ENCODE measurements at regions not wholly inside any gene's neighbourhood (a gene's known extent, or its start where the extent isn't known, plus 50 kb on each side); places are given as distances from the start of the nearest gene placed in this dataset.
"Not testable (repeated sequence)": the region's sequence is repeated elsewhere in the genome, so short reads cannot be mapped to it uniquely, and the experiment has no call there.

DNA sequence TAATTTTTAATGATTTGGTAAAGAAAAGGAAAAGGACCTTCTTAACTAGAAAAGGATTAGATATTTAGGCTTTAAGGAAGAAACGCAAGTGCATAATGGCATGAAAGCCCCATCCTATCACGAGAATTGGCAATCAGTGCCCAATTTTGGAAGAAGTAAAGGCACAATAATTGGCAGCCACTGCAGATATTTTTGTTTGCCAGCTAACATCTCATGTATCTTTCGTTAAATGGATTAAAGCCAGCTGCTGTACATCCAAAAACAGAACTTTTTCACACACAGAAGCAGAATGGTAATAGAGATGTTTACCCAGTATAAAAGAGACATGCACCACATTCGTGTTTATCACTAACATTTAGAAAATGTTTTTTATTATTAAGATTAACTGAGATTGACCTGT lies 180.3 kb downstream of the C6orf118 start:
- no peaks in the 10 kb centered on the region for H3K79me2 ChIP-seq (ENCODE audit: control insufficient read depth, insufficient read depth, low read length)
- TF ChIP-seq, protein P1, sequence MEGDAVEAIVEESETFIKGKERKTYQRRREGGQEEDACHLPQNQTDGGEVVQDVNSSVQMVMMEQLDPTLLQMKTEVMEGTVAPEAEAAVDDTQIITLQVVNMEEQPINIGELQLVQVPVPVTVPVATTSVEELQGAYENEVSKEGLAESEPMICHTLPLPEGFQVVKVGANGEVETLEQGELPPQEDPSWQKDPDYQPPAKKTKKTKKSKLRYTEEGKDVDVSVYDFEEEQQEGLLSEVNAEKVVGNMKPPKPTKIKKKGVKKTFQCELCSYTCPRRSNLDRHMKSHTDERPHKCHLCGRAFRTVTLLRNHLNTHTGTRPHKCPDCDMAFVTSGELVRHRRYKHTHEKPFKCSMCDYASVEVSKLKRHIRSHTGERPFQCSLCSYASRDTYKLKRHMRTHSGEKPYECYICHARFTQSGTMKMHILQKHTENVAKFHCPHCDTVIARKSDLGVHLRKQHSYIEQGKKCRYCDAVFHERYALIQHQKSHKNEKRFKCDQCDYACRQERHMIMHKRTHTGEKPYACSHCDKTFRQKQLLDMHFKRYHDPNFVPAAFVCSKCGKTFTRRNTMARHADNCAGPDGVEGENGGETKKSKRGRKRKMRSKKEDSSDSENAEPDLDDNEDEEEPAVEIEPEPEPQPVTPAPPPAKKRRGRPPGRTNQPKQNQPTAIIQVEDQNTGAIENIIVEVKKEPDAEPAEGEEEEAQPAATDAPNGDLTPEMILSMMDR (optimal IDR thresholded peaks at IDR 0.05 in 1 of 3, IDR thresholded peaks at IDR 0.05 in 1 of 3, conservative IDR thresholded peaks at IDR 0.05 in 1 of 3; ENCODE audit: extremely low read depth in 1 of 3, insufficient read depth in 2 of 3, low read length in 3 of 3): no peak
- TF ChIP-seq EZH2 (IDR thresholded peaks at IDR 0.05; ENCODE audit: low read length): no peak
- dilution Hi-C loops (cut with MboI; ENCODE audit: extremely low pct_ligation_motif_present, low sequenced_read_pairs): no loop called here
- H2AFZ ChIP-seq (ENCODE audit: control insufficient read depth, low read length): no peak overlapping the region
- no peaks in the 10 kb centered on the region for H3K9me3 ChIP-seq (ENCODE audit: control insufficient read depth, low read depth, low read length)
- no peaks in the 10 kb centered on the region for H3K36me3 ChIP-seq (ENCODE audit: control insufficient read depth in 2 of 2, extremely low read depth in 1 of 2, insufficient read depth in 2 of 2, low read length in 2 of 2)
- no peaks in the 10 kb centered on the region for H3K27me3 ChIP-seq (ENCODE audit: control insufficient read depth, extremely low read depth, insufficient read depth, low read length)
- no peak overlapping the region for H3K27ac ChIP-seq (ENCODE audit: control insufficient read depth, insufficient read depth, low read length)
- H3K9ac ChIP-seq (ENCODE audit: control insufficient read depth, extremely low read depth, insufficient read depth, low read length): no peak overlapping the region
- no peaks in the 10 kb centered on the region for H3K9me1 ChIP-seq (ENCODE audit: control insufficient read depth, extremely low read depth, insufficient read depth, low read length)
- no peak for FAIRE-seq
- no peaks in the 10 kb centered on the region for H3K4me1 ChIP-seq (ENCODE audit: control insufficient read depth, extremely low read depth, insufficient read depth, low read length)
- H4K20me1 ChIP-seq (ENCODE audit: control insufficient read depth, extremely low read depth, insufficient read depth, low read length): no peaks in the 10 kb centered on the region
- no peak overlapping the region for H3K4me2 ChIP-seq (ENCODE audit: control insufficient read depth, extremely low read depth, insufficient read depth, low read depth, low read length)
- no peak for DNase-seq (ENCODE audit: low read depth, low spot score)
- no peak overlapping the region for H3K4me3 ChIP-seq (ENCODE audit: control insufficient read depth in 2 of 3, extremely low read depth in 1 of 3, insufficient read depth in 2 of 3, low read depth in 1 of 3, low read length in 3 of 3)

DNA sequence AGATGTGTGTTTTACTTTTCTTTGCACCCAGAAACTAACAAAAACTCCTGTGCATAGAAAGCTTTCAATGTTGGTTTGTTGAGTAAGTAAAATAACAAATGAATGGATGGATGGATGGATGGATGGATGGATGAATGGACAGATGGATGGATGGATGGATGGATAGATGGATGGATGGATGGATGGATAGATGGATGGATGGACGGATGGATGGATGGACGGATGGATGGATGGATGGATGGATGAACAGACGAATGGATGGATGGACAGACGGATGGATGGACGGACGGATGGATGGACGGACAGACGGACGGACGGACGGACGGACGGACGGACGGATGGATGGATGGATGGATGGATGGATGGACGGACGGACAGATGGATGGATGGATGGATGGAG lies 181.7 kb downstream of the C6orf118 start:
- H3K36me3 ChIP-seq (ENCODE audit: control insufficient read depth in 2 of 2, extremely low read depth in 1 of 2, insufficient read depth in 2 of 2, low read length in 2 of 2); DNase-seq (ENCODE audit: low read depth, low spot score); H3K27me3 ChIP-seq (ENCODE audit: control insufficient read depth, extremely low read depth, insufficient read depth, low read length); FAIRE-seq; H3K79me2 ChIP-seq (ENCODE audit: control insufficient read depth, insufficient read depth, low read length); H2AFZ ChIP-seq (ENCODE audit: control insufficient read depth, low read length); H3K4me3 ChIP-seq (ENCODE audit: control insufficient read depth in 2 of 3, extremely low read depth in 1 of 3, insufficient read depth in 2 of 3, low read depth in 1 of 3, low read length in 3 of 3); H3K4me2 ChIP-seq (ENCODE audit: control insufficient read depth, extremely low read depth, insufficient read depth, low read depth, low read length); H3K27ac ChIP-seq (ENCODE audit: control insufficient read depth, insufficient read depth, low read length); H3K9ac ChIP-seq (ENCODE audit: control insufficient read depth, extremely low read depth, insufficient read depth, low read length); H4K20me1 ChIP-seq (ENCODE audit: control insufficient read depth, extremely low read depth, insufficient read depth, low read length); H3K9me1 ChIP-seq (ENCODE audit: control insufficient read depth, extremely low read depth, insufficient read depth, low read length); H3K4me1 ChIP-seq (ENCODE audit: control insufficient read depth, extremely low read depth, insufficient read depth, low read length); dilution Hi-C loops (cut with MboI; ENCODE audit: extremely low pct_ligation_motif_present, low sequenced_read_pairs); H3K9me3 ChIP-seq (ENCODE audit: control insufficient read depth, low read depth, low read length): not testable (repeated sequence)

GRCh38 chr6:165124681-165125080 lies 184.7 kb downstream of the C6orf118 start:
- H2AFZ ChIP-seq (ENCODE audit: control insufficient read depth, low read length); FAIRE-seq; H3K4me2 ChIP-seq (ENCODE audit: control insufficient read depth, extremely low read depth, insufficient read depth, low read depth, low read length); H3K4me3 ChIP-seq (ENCODE audit: control insufficient read depth in 2 of 3, extremely low read depth in 1 of 3, insufficient read depth in 2 of 3, low read depth in 1 of 3, low read length in 3 of 3); H3K4me1 ChIP-seq (ENCODE audit: control insufficient read depth, extremely low read depth, insufficient read depth, low read length); H3K27me3 ChIP-seq (ENCODE audit: control insufficient read depth, extremely low read depth, insufficient read depth, low read length); H4K20me1 ChIP-seq (ENCODE audit: control insufficient read depth, extremely low read depth, insufficient read depth, low read length); H3K27ac ChIP-seq (ENCODE audit: control insufficient read depth, insufficient read depth, low read length); H3K9me1 ChIP-seq (ENCODE audit: control insufficient read depth, extremely low read depth, insufficient read depth, low read length); H3K36me3 ChIP-seq (ENCODE audit: control insufficient read depth in 2 of 2, extremely low read depth in 1 of 2, insufficient read depth in 2 of 2, low read length in 2 of 2); dilution Hi-C loops (cut with MboI; ENCODE audit: extremely low pct_ligation_motif_present, low sequenced_read_pairs); H3K9me3 ChIP-seq (ENCODE audit: control insufficient read depth, low read depth, low read length); H3K79me2 ChIP-seq (ENCODE audit: control insufficient read depth, insufficient read depth, low read length); H3K9ac ChIP-seq (ENCODE audit: control insufficient read depth, extremely low read depth, insufficient read depth, low read length); DNase-seq (ENCODE audit: low read depth, low spot score): not testable (repeated sequence)

Measured in keratinocyte (primary cell).